HG02870 (cell line): ENCODE measurements at regions not wholly inside any gene's neighbourhood (a gene's known extent, or its start where the extent isn't known, plus 50 kb on each side); places are given as distances from the start of the nearest gene placed in this dataset.
"Not testable (repeated sequence)": the region's sequence is repeated elsewhere in the genome, so short reads cannot be mapped to it uniquely, and the experiment has no call there.

Experiments
- ATAC-seq: cut with Tn5 transposase; IDR thresholded peaks from one replicate; pipeline ENCODE4 v1.9.1; 2021; ENCODE audit warnings: mild to moderate bottlenecking, moderate library complexity; ENCODE audit not compliant: unreplicated experiment

DNA sequence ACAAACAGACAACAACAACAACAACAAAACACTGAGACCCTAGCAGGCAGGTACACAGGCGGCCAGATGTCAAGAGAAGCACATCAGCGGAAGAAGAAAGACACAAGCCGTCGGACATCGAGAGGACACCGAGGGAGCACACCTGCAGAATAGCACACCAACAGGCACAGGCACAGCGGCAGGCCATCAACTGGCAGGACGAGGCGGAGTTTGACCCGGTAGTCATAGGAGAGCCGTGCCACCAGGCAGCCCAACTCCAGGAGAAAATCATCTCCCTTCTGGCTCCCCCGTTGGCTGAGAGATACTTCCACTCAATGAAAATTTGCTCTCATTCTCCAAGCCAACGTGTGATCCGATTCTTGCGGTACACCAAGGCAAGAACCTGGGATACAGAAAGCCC, 352.1 kb upstream of the IZUMO3 start:
- no peak for ATAC-seq

DNA sequence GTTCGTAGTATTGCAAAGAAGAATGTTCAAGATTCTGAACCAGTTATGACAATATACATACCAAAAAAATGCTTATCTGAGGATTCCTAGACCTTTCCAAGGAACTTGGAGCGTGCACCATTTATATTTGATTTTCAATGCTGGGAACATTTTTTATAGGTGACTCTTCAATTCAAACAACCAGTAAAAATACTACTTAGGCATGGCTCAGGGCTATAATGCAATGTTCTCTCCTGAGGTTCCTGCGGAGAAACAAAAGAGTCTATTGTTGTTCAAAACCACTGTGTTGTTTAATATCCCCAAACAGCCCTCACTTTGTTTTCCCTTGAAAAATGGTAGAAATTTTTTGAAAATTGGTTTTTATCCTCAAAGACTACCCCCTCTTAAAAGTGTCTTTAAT, 335.7 kb upstream of the IZUMO3 start:
- no peak for ATAC-seq

DNA sequence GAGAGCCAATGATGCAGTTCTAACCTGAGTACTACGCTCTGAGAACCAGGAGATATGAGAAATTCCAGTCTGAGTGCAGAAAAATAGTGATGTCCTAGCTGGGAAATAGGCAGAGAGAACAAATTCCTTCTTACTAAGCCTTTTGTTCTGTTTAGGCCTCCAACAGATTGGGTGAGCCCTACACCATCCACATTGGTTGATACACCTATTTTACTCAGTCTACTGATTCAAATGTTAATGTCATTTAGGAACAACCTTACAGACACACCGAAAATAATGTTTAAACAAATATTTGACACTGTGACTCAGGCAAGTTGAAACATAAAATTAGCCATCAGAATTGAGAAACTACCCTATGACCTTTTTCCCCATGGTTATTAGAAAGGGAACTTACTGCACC, 333.9 kb upstream of the IZUMO3 start:
- ATAC-seq = no peak

DNA sequence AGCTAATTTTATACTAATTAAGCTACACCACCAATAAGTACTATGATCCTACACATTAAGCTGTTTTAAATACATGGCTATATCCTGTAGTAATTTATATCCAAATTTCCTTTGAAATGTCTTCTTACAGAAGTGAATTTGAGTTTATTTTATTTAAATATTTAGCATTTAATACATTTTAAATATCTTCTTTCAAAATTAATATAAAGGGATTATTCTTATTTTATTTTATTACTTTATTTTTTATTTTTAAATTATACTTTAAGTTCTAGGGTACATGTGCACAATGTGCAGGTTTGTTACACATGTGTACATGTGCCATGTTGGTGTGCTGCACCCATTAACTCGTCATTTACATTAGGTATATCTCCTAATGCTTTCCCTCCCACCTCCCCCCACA, 310.9 kb upstream of the IZUMO3 start:
- ATAC-seq = not testable (repeated sequence)

DNA sequence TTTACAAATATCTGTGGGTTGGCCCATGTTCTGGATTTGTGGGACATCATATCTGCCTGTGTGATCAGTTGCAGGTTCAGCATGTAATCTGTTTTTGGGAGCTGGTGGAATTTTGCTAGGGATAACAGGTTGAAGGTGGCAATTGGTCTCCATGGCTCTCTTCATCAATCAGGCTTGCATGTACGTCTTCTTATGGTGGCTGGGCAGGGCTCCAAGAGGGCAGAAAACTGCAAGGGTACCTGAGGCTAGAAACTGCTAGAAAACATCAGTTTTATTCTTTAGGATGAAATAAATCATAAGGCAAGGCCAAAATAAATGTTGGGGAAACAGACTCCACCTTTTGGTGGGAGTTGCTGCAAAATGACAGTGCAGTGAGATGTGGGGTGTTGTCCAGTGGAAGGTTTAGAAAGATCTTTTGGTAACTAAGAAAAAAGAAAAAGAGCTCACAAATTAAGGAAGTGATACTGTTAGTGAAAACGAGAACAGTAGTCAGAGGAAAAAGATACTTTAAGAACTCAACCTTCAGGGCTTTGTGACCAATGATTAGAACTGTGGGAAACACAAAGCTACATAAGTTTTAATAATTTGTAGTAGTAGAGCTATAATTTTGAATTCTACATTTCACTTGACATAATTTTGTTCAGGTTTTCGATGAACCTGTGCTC, 300.7 kb upstream of the IZUMO3 start:
- ATAC-seq = peak; percentile 80

DNA sequence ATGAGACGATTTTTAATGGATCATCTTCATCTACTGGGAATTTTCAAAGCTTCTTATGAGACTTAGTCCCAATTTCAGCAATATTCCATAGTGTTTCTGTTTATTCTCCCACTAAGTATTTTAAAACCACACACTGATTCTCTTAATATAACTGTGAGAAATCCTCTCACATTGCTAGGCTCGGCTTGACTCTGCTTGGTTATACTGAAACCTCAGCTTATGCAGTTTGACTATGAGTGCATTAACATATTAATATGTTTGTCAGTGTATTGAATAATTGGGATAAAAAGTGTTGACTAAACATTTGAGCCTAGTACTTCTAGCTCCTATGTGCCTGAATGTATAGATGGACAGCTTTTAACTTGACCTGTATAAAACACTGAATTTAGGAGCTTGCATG, 298.5 kb upstream of the IZUMO3 start:
- ATAC-seq = no peak

DNA sequence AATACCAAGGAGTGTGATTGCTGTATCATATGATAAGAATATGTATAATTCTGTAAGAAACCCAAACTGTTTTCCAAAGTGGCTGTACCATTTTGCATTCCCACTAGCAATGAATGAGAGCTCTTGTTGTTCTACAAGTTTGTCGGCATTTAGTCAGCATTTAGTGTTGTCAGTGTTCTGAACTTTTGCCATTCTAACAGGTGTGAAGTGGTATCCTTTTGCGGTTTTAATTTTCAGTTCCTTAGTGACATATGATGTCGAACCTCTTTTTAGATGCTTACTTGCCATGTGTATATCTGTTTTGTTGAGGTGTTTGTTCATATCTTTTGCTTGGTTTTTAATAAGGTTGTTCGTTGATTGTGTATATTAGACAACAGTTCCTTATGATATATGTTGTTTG, 296.3 kb upstream of the IZUMO3 start:
- ATAC-seq = no peak

DNA sequence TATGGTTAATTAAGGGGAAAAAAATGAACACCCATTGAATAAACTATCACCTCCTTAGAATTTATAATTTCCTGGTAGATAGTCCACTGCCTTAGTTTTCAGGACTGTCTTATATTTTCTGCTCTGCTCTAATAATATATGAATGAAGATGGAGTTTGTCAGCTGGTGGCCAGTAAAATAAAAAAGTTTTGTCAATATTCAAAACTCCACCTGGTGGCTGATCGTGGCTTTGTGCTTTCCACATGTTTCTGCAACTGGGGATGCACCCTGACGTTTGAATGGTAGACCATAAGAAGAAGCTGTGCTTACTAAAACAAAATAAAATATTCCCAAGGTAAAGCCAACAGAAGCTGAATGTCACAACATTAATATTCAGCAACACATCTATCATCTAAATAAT, 286.6 kb upstream of the IZUMO3 start:
- no peak for ATAC-seq

DNA sequence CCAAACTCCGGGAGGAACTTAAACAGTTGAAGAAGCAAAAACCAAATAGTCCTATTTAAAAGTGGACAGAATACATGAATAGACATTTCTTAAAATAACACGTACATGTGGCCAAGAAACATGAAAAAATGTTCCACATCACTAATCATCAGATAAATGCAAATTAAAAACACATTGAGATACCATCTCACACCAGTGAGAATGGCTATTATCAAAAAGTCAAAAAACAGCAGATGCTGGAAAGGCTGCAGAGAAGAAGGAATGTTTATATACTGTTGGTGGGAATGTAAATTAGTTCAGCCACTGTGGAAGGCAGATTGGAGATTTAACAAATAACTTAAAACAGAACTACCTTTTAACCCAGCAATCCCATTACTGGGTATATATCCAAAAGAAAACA, 283.0 kb upstream of the IZUMO3 start:
- ATAC-seq = no peak

DNA sequence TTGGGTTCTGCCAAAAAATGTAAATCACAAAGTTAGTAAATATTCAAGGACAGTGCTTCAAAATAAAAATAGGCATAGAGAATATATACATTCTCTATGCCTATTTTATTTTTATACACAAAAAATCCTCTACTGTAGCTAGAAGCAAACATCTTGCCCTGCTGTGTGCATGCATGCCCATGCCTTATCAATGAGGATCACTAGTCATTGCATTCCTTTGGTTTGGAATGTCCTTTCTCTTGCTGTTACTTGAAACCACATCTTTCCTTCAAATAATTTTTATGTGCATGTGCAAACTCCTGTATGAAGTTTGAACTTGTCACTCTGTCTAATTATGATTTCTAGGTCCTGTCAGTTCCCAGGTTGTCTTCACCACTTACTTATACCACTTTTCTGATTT, 278.9 kb upstream of the IZUMO3 start:
- ATAC-seq = no peak

DNA sequence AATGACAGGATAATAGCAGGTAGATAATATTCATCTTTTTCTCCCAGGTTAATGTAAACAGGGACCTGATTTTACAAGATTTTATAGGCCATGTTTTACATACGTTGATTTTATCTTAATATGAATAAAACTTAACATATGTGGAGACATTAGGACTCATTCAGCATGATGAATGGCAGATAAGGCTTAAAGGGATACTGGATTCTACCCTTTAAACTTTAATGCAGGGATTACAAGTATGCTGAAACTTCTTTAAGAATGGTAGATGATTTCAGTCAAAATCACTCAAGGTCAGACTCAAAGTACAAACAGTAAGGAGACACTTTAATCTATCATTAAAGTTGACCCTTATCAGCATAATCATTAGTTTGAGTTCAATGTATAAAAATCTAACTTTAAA, 274.5 kb upstream of the IZUMO3 start:
- no peak for ATAC-seq

DNA sequence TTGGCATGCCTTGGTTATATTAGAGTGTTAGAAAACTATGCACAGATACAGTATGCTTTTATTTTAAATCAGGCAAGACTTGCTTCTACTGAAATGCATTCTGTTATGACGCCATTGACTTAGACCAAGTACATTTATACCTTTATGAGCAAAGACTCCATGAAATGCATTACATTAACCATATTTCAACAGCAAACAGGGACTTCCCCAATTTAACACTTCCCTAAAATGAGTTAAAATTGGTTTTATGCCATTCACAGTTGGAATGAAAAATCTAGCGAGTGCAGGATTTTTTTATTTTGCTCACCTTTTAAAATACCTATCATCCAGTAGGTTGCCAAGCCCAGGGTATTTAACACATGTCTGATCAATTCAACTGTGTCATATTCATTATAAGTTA, 272.1 kb upstream of the IZUMO3 start:
- ATAC-seq = no peak

DNA sequence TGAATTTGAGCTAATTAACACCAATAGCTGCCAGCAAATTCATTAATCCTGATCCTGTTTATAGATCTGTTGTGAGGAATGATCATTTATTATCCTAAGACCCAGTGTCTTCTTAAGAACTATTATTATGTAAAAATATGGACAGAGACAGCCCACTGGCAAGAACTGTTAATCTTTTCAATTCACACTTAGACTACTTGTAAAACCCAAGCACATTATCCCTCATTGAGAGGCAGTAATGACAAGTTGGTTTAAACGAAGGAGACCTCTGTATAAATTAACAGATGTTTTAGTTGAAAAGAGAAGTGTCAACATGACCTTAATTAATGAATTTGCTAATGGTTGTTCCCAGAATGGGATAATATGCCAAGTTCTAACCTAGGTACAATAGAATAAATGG, 270.3 kb upstream of the IZUMO3 start:
- ATAC-seq = no peak

DNA sequence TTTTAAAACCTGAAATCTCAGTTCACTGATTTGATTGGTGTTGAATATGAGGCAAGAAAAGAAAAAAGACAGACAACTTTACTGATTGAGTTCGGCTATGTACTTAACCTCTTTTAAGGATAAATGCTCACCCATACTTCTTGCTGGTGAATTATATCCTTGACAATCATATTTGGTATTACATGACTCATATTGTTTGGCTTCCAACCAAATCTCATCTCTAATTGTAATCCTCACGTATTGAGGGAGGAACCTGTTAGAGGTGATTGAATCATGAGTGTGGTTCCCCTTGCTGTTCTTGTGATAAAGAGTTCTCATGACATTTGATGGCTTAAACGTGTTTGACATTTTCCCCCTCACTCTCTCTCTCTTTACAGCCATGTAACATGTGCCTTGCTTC, 255.6 kb upstream of the IZUMO3 start:
- ATAC-seq = no peak

DNA sequence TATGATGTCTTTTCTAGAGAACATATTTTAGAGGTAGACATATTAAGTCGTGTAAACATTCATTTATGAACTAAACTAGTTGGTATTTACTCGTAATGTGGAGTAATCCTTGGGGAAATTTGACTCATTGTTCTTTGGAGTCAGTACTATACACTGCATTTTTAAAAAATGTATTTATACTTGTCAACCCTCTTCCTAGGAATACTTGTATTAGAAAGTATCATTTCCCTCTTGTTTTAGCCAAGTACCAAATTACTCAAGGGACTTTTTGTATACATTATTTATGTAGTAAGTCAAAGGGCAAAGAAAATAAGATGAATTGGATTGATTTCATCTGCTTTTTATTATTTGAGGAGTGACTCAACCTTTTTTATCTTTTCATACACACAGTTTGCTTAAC, 248.1 kb upstream of the IZUMO3 start:
- ATAC-seq = no peak

DNA sequence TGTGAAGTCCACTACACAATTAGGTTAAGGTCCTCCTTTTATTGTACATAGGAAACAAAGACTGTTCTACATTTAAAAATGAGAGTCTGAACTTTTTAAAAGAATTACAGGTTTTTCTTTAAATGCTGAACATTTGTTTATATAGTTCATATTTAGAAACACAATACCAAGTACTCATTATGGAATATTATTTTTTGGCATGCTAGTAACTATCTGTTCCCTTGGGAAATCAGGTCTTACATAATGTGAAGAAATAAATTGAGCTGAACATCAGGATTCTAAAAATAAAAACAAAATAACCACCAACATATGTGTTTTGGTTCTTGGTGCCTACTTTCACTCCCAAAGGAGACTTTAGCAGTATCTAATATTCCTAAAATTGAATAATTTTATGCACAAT, 230.5 kb upstream of the IZUMO3 start:
- ATAC-seq = no peak

DNA sequence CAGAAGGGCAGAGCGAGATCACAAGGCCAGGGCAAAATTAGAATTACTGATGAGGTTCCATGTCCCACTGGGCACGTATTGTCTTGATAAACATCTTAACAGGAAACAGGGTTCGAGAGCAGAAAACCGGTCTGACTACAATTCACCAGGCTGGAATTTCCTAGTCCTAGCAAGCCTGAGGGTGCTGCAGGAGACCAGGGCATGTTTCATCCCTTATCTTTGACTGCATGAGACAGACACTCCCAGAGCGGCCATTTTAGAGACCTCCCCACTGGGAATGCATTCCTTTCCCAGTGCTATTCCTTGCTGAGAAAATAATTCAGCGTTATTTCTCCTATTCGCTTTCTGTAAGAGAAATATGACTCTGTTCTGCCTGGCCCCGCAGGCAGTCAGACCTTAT, 228.5 kb upstream of the IZUMO3 start:
- ATAC-seq = not testable (repeated sequence)

DNA sequence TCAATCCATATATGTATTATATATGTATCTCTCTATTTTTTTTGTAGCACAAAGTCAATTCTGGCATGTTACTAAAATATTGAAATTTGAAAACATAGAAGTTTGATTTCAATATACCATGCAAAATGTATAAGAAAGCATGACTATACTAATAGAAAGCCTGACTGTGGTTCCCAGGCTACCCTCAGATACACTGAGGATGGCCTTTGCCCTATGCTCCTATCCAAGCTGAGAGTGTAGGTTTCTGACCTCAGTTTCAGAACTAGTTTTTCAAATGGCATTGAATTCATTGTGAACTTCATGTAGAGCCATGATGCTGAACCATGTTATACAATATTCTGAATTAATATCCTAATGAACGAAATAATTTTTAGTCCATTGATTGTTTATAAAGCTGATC, 220.4 kb upstream of the IZUMO3 start:
- no peak for ATAC-seq

DNA sequence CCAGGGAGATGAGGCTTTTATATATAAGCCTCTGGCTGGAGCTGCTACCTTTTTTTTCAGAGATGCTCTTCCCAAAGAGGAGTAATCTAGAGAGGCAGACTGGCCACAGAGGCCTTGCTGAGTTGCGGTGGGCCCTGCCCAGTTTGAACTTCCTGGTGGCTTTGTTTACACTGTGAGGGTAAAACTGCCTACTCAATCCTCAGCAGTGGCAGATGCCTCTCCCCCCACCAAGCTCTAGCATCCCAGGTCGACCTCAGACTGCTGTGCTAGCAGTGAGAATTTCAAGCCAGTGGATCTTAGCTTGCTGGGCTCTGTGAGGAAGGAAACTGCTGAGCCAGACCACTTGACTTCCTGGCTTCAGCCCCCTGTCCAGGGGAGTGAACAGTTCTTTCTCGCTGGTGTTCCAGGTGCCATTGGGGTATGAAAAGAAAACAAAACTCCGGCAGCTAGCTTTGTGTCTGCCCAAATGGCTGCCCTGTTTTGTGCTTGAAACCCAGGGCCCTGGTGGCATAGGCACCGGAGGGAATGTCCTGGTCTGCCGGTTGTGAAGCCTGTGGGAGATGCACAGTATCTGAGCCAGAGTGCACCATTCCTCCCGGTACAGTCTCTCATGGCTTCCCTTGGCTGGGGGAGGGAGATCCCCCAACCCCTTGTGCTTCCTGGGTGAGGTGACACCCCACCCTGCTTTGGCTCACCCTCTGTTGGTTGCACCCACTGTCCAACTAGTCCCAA, 219.5 kb upstream of the IZUMO3 start:
- no peak for ATAC-seq

DNA sequence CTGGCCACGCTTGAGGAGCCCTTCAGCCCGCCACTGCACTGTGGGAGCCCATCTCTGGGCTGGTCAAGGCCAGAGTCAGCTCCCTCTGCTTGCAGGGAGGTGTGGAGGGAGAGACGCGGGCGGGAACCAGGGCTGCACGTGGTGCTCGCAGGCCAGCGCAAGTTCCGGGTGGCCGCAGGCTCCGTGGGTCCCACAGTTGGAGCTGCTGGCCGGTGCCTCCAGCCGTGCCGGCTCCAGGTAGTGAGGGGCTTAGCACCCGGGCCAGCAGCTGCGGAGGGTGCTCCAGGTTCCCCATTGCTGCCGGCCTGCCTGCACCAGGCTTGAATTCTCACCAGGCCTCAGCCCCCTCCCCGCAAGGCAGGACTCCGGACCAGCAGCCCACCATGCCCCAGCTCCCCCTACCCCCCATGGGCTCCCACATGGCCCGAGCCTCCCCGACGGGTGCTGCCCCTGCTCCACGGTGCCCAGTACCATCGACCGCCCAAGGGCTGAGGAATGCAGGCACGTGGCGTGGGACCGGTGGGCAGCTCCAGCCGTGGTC, 192.8 kb upstream of the IZUMO3 start:
- ATAC-seq = no peak

DNA sequence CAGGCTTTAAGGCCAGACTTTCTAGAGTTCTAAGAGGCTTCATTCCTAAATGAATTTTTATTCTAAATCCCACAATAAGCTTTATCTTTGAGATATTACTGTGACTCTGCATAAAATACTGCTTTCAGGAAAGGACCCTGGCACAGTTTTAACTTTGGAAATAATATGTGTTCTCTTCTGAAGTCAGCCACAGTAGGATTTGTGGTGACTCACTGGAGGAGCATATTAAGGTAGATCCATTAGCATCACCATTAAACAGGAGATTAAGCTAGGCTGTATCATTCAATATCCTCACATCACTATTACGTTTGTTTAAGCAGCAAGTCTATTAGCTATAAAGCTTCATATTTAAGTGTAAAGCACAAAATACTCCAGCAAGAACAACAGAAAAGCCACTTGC, 186.1 kb upstream of the IZUMO3 start:
- no peak for ATAC-seq

DNA sequence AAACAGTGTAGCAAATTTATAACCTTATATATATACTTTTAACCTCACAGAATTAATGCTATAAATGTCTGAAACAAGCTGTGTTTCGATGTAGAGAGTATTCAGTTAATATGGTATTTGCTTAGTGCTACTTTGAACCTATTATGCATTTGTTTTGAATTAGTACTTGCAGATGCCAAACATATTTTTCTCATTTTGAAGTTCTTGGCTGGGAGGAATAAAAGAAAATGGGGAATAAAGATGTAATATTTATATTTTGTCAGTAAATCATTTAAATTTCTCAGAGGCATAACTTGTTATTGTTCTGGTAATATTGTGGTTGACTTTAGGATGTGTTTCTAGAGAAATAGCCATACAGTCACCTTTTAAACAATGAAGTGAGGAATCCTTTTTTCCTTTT, 175.9 kb upstream of the IZUMO3 start:
- no peak for ATAC-seq

DNA sequence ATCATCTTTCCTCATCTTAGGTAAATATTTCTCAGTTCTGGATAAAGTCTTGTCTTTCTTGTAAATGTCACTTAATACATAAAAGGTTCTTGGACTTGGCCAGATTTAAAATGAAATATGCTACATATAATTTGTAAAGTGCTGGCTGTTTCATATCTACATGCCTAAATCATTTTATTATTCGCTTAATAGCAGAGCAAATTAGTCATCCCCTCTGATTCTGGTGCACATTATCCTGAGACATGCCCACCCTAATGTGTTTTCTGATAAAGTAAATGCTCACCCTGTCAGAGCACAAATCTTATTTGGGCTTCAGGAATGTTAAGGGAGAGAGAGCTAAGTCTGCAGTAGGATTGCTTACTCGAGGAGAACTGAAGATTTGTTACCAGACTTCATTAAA, 166.5 kb upstream of the IZUMO3 start:
- ATAC-seq = no peak
